HG03432 (cell line): ENCODE measurements at regions not wholly inside any gene's neighbourhood (a gene's known extent, or its start where the extent isn't known, plus 50 kb on each side); places are given as distances from the start of the nearest gene placed in this dataset.
A peak's percentile ranks its signal among the peaks of the same experiment; 100 is the strongest.

Experiments used
- ATAC-seq: cut with Tn5 transposase; IDR thresholded peaks from one replicate; pipeline ENCODE4 v1.9.1; 2021; ENCODE audit warnings: mild to moderate bottlenecking, moderate library complexity; ENCODE audit not compliant: unreplicated experiment

DNA sequence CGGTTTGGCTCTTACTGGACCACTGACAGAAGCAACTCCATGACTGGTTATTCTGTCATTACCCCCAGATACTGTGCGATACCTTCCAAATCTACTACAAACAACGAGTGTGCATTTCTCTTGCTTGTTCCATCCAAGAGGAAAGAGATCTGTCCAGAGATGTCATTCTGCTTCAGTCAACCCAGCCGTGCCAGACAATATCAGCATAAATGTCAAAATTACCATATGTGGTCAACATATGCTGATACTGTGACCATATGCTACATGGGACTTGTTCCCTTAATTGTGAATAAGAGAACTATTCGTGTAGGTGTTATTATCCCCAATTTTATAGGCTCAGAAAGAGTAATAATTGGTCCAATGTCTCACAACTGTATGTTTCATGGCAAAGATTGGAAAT, 143.2 kb upstream of the PRSS1 start:
- no peak for ATAC-seq

DNA sequence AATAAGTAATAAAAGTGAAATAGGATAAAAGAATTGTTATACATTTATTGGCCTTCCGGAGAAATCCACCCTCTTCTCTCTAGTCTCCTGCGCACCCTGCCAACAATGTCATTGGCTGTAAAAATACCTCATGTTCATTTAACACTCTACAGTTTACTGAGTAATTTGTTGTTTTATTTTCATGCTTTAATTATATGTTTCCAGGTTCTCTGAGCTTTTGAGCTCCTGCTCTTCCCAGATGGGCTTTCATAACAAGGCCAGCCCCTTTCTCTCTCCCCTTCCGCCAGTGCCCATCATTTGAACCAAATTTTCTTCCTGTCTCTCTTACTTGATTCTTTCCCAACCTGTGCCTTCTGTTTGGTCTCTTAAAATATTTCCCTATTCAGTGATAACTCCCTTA, 144.6 kb upstream of the PRSS1 start:
- no peak for ATAC-seq

DNA sequence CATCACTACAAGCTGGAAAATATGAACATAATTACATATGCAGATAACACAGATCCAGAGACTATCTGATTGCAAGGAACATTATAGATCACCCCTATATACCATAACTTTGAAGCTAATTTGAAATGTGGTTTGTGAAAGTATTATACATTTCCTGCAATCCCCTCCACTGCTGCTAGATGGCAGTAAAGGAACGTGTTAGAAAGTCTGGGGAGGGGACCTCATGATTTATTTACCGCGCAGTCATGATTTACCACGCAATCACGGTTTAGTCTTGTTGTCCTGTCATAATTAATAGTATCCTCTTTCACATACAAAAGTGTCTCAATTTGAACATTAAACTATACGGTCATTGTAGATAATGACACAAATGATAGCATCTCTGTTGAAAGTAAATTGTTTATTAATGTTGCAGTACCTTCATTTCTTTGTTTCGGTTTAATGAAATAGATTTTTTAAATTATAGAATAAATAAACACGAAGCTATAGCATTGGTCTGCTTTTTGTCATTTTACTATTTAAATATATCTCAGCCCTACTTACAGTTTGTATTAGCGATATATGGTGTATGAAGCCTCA, 145.3 kb upstream of the PRSS1 start:
- ATAC-seq: peak; percentile 60

DNA sequence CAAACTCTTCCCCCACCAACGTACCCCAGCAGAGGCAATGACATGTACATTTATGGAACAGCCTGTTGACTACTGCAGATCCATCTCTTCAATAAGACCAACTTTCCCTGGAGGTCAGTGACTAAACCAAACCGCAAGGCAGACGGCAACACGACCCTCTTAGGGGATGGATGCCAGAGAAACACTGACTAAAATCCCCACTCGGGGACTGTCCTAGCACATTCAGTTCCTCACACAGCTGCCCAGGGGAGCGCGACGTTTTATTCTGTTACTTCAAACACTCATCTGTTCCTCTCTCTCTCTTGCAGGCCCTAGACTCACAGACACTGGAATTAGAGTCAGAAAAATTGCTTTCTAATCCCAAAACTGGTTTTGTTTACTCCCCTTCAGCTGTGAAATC, 146.5 kb upstream of the PRSS1 start:
- peak; percentile 62 for ATAC-seq

DNA sequence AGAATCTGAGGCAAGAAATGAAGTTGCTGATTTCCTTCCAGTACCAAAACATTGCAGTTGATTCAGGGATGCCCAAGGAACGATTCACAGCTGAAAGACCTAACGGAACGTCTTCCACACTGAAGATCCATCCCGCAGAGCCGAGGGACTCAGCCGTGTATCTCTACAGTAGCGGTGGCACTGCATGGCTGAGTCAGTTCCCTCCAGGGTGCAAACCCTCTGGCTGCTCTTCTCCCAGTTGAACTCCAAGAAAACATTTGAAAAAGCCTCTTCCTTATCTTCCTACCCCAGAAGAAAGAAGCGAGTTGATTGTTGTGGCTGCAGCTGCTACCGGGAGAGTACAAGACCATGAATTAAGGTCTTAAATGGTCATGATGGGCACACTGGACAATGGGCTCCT, 147.1 kb upstream of the PRSS1 start:
- no peak for ATAC-seq

DNA sequence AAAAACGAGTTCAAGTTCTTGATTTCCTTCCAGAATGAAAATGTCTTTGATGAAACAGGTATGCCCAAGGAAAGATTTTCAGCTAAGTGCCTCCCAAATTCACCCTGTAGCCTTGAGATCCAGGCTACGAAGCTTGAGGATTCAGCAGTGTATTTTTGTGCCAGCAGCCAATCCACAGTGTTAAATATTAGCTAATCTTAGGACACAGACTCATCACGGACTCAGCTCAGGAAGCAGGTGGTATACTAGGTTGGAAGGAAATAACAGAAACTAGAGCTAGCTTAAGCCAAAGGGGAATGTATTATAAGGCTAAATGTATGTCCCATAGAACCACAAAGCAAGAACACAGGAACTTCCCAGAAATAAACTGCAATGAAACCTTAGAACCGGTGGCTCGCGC, 151.0 kb upstream of the PRSS1 start:
- ATAC-seq: peak; percentile 38

DNA sequence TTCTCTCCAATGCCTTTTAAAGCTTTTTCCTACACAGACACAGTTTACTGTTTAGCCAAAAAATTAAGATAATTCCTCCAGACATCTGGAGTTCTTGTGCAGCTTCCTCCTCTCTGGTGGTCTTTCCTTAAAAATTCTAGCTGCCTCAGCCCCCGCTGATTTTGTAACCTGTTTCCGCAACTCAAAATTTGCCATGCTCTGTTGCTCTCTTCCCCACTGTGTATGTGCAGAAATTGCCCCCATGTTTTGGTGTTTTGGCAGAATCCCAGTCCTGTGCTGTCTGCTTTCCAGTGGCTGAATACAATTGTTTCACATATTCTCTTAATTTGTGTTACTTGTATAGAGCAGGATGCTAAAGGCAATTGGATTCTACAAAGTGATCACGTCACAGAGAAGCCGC, 151.7 kb upstream of the PRSS1 start:
- no peak for ATAC-seq

DNA sequence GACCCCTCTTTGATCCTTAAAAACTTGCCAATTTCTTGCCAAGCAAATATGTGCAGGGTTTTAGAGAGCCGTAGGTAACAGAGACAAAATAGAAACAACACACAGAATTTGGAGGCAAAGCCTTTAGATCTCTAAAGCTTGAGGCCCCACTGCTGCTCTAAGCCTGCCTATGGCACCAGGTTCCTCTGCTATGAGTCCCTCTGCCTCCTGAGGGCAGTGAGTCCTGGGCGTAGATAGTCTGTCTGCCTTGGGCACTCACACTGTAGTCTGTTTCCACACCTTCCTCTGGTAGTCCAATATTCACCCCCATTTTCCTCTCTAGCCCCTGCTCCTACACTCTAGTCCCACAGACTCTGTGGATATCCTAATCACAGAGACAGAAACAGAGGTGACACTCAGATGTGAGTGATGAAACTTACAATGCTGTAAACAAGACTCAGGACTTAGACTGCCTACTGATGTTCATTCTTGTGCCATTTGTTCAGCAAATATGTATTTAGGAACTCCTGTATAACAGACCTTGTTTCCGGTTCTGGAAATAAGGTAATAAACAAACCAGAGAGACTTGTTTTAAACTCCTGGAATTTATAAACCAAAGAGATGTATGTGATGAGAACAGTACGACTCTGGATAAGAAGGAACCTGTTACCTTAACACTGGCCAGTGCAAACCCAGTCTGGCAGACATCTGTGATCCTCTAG, 153.3 kb upstream of the PRSS1 start:
- no peak for ATAC-seq

DNA sequence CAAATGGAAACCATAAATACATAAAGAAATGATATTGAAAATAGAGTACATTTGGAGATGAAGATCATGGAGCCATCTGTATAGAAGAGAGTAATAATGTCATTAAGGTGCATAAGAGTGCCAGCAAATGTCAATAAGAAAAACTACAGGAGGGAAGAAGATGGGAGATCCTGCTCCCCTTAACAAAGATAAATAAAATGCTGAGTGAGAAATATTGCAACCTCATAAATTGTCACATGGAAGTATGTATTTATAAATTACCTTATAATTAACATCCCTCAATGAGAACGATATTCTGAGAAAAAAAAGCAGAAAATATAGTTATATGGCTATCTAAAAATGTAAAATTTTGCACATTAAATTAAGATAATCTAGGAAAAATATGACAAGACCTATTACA, 155.2 kb upstream of the PRSS1 start:
- no peak for ATAC-seq

DNA sequence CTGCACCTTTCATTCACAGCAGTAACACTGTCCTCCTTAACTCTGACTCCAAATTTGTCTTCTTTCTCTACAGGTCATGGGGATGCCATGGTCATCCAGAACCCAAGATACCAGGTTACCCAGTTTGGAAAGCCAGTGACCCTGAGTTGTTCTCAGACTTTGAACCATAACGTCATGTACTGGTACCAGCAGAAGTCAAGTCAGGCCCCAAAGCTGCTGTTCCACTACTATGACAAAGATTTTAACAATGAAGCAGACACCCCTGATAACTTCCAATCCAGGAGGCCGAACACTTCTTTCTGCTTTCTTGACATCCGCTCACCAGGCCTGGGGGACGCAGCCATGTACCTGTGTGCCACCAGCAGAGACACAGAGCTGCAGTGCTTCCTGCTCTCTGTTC, 156.2 kb upstream of the PRSS1 start:
- ATAC-seq: no peak

DNA sequence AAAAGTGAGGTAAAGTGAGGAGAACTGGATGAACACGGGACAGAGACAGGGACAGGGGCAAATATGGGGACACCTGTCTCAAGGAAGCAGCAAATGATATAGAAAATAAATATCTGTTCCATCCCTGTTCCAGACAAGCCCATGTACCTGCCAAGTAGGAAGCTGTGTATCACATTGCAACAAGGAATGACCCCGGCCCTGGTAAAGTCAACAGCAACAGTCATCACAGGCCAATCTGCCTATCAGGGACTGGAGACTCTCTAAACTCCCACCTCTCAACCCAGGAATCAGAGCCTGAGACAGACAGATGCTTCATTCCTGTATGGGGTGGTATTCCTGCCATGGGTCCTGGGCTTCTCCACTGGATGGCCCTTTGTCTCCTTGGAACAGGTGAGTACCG, 156.6 kb upstream of the PRSS1 start:
- no peak for ATAC-seq

DNA sequence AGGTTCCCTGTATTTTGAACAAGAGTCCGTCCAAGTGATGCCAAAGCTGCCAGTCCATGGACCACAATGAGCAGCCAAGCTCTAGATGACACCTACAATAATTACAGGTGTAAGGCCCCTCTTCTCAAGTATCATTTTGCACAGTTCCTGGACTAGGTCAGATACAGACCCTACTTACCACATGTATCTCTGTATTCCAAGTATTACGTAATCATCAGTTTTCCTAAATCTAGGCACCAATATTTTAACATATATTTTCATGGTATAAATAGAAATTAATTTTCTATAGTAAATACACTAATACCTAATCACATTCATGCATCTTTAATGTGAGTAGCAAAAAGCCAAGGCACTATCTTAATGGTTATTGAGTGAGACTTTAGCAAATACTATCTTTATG, 157.0 kb upstream of the PRSS1 start:
- no peak for ATAC-seq

DNA sequence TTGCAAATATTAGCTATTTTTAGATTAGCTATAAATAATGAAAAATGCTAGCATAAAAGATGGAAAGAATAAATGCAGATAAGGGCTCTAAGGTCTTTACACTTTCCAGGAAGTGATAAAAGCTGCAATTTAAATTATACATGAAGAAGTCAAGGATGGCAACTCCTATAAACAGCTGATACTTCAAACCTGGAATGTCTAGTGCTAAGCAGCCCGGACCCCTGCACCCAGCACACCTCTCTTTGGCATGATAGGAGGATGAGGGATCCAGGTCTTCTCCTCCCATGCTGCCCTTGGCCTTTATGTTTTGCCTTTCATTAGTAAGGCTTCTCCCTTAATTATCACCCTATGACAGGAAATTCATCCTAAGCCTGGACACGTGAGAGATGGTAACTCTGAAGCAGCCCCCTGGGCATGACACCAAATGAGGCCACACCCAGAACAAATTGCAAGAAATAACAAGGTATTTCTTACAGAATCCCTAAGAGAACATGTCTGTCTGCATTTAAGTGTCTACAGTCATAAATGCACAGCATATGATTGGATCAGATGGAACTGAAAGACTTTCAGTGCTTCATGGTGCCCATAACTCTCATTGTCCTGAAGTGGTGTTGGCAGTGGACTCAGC, 158.3 kb upstream of the PRSS1 start:
- no peak for ATAC-seq

DNA sequence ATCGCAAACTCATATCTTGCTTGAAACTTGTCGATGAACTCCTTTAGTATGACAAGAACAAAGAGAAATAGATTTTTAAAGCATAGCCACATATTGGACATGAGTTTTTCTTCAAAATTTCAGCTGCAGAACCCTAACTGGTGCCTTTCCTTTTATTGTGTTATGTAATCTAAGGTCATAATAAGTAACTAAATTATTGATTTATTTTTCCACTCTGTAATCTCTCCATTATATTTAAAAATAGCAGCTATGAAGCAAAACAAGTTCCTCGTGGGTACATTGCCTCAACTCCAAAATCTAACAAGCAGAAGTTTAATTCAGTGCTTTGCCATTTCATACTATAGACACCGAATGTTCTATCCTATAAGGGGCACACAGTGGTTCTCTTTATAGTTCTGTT, 159.2 kb upstream of the PRSS1 start:
- no peak for ATAC-seq

DNA sequence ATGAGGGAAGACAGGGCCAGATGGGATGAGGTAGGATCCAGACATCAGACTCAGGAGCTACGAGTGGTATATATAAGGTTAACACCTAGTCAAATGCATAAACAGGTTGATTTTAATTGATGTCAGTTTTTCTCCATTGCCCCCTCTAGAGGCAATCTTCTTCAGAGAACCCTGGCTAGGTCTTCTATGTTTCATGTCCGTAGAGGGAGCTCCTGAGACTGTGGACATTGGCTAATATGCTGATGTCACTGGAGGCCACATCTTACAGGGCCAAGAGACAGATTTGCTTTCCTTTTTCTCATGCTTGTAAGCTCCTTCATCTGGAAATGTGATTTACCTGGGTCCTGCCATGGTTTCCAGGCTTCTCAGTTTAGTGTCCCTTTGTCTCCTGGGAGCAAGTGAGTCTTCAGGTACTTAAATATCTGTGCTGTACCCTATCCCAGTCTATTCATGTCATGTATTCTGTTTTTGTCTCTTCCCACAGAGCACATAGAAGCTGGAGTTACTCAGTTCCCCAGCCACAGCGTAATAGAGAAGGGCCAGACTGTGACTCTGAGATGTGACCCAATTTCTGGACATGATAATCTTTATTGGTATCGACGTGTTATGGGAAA, 161.6 kb upstream of the PRSS1 start:
- peak; percentile 78 for ATAC-seq

DNA sequence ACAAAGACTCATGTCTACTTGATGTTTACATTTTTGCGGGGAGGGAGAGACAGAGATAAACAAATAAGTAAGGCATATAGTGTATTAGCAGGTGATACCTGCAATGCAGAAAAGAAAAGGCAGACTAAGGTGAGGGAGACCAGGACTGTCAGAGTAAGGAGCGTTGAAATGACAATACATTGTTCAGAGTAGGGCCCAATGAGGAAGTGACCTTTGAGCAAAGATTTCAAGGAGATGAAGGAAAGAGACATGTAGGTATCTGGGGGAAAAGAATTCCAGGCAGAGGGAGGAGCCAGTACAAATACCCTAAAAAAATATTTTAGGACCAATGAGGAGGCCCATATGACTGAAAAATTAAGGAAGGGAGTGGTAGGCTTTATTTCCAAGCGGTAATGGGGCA, 162.7 kb upstream of the PRSS1 start:
- ATAC-seq: no peak

DNA sequence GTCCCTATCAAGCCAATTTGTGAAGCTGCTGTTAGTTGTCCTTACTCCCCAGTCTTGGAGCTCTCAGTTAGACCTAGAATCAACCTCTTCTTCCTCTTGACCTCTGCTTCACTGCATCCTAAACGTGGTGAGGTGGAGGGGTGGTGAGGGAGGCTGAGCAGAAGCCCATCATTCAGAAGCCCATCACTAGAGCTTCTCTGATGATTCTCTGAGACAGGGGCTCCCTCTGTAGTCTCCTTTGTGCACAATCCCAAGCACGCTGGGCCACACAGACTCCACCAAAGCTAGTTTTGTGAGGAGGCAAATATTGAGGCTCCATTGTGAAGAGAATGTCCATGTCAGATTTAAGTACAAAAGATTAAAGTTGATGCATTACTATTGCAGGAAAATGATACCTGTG, 163.8 kb upstream of the PRSS1 start:
- no peak for ATAC-seq

DNA sequence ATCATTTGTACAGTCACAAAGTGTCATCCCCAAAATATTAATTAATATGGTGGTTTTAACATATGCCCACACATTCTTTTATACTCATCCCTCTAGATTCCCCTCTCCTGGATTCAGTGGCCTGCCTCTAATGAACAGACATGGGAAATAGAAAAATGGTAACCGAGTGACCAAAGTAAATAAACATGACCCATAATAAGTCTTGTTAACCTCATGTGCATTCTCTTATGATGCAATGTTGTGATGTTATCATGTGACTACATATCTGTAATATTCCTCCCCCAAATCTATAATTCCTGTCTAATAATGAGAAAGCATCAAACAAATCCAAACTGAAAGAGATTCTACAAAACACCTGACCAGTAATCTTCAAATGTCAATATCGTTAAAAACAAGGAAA, 164.5 kb upstream of the PRSS1 start:
- ATAC-seq: no peak

DNA sequence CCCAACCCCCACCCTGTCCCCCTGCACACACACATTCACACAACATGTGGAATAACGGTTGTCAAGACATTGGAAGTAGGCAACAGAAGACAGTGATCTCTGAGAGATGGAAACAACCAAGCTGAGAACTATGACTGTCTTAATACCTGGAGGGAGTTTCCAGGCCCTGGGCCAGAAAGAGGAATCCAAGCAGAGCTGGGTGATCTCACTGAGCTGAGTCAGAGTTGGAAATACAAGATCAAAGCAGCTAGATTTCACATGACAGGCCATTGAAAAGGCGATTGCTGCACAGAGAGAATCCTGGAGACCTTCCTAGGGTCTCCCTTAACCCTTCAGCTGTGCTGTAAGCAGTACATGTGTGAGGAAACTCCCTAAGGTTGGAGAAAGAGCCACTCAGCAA, 165.8 kb upstream of the PRSS1 start:
- ATAC-seq: peak; percentile 79

DNA sequence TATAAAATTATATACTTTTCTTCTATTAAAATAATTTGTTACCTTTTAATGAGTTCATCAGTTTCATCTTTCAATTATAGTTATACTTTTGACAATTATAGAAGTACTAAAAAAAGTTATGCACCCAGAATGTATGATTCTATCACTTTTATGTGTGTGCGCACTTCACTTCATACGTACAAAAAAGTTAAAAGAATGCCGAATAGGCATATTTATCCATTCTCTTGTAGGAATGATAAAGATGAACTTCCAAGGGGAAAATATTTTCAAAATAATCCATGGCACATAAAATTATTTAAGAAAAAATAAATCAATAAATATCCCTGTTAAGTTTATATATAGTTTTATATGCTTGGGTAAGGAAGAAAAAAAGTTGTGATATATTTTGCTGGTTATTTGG, 166.9 kb upstream of the PRSS1 start:
- ATAC-seq: no peak

DNA sequence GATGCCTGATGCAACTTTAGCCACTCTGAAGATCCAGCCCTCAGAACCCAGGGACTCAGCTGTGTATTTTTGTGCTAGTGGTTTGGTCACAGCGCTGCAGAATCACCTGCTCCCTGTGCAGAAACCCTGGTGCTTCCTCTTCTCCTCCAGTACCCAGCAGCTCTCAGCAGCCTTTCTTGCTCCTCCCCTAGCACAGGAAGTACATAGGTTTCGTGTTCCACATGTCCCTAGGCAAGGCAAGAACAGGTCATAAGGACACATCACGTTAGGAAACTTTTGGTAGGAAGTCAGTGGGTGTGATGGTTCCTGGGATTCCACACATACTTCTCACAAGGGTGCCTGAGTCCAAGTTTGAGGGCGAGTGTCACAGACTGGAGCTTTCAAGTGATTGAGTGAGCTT, 167.9 kb upstream of the PRSS1 start:
- peak; percentile 70 for ATAC-seq

DNA sequence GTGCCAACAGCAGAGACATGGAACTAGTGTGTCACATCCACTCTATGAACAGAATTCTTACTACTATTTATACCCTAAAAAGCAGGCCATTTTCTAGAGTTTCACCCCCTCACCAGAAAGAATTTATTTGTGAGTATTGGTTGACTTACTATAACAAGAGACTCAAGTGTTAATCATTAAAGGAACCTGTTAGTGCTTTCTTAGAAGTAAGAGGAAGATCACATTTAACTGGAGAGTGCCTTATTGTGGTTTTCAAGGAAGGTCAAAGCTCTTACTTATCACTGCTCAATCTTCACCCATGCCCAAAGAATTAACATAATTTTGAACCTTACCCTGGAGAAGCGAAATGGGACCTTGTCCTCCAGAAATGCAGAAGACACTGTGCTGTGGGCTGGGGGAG, 169.3 kb upstream of the PRSS1 start:
- peak; percentile 34 for ATAC-seq
